Kidney (tissue), 13 donors: ENCODE measurements at regions not wholly inside any gene's neighbourhood (a gene's known extent, or its start where the extent isn't known, plus 50 kb on each side); places are given as distances from the start of the nearest gene placed in this dataset.

Experiments used
- DNase-seq, 5 donors: peaks; one replicate each; pipeline ENCODE4 v3.0.0-alpha.2; 2013 to 2020
- FAIRE-seq: peaks from 2 replicates; lab custom pipeline; 2012; peaks lifted over from hg19 to GRCh38; lab: Jason Lieb, UNC
- H3K27ac ChIP-seq, 2 donors: one replicate each; pipeline ENCODE4 v1.7.0; 2013; ENCODE audit warnings: low read depth in 2 of 2, low read length in 2 of 2, inconsistent platforms in 1 of 2
- H3K27me3 ChIP-seq: one replicate; pipeline ENCODE4 v1.7.1; 2013; ENCODE audit warnings: low read length, inconsistent platforms; ENCODE audit not compliant: control insufficient read depth, insufficient read depth
- H3K36me3 ChIP-seq, 3 donors: one replicate each; pipeline versions ENCODE4 v1.7.0 to v1.7.1; 2013; ENCODE audit warnings: low read length in 3 of 3, control low read depth in 1 of 3, inconsistent platforms in 1 of 3; ENCODE audit not compliant: insufficient read depth in 3 of 3, control insufficient read depth in 2 of 3
- H3K4me1 ChIP-seq, 3 donors: one replicate each; pipeline versions ENCODE4 v1.7.0 to v1.7.1; 2013; ENCODE audit warnings: low read length in 3 of 3, inconsistent platforms in 1 of 3, low read depth in 1 of 3; ENCODE audit not compliant: control insufficient read depth in 2 of 3, insufficient read depth in 2 of 3
- H3K4me3 ChIP-seq, 3 donors: one replicate each; pipeline versions ENCODE4 v1.7.0 to v1.8.1; 2013; ENCODE audit warnings: low read length in 3 of 3, control low read depth in 1 of 3, inconsistent platforms in 1 of 3
- H3K9ac ChIP-seq, 3 donors: one replicate each; pipeline versions ENCODE4 v1.7.0 to v1.7.1; 2013; ENCODE audit warnings: low read length in 3 of 3, control low read depth in 1 of 3, inconsistent platforms in 1 of 3
- H3K9me3 ChIP-seq, 3 donors: one replicate each; pipeline versions ENCODE4 v1.7.0 to v1.7.1; 2013; ENCODE audit warnings: low read length in 3 of 3, control low read depth in 1 of 3, inconsistent platforms in 1 of 3; ENCODE audit not compliant: control insufficient read depth in 2 of 3, insufficient read depth in 1 of 3
- intact Hi-C: fragments of 100-400 bp; cut with DNase I; formaldehyde crosslinking; loops from one replicate; pipeline ENCODE4 v1.11.1; 2022
- TF ChIP-seq, protein P1 (sequence below): IDR thresholded peaks from 3 replicates; pipeline ENCODE4 v1.5.1; 2012; ENCODE audit warnings: mild to moderate bottlenecking, moderate library complexity, borderline replicate concordance; ENCODE audit not compliant: insufficient read depth; ENCODE audit errors: extremely low read depth
- donor health status: control.
- donor health status: control.
- donor health status: control.
- donor health status: control.
- donor health status: control.
- donor health status: DM: yes; HTN: yes; CAD: no.
- donor health status: Normal renal cell carcinoma (clear cell type).

DNA sequence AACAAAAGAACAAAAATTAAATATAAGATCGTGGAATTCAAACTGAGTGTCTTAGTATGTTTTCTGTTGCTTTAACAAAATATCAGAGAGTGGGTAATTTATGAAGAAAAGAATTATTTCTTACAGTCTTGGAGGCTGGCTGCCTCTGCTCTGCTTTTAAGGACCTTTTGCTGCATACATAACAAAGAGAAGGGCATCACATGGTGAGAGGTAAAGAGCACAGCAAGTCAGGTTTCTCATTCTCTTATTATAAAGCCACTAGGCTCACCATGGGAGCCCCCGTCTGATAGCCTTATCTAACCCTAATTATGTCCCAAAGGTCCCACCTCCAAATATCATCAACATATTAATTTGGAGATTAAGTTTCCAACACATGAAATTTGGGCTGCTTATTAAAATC, 231.3 kb downstream of the SLITRK6 start:
- no peaks in the 10 kb centered on the region for H3K36me3 ChIP-seq
- H3K4me1 ChIP-seq, result no peaks in the 10 kb centered on the region
- no peaks in the 10 kb centered on the region for H3K27me3 ChIP-seq
- no peak overlapping the region for H3K9ac ChIP-seq
- no peak for FAIRE-seq
- DNase-seq, result no peak
- no peak overlapping the region for H3K4me3 ChIP-seq
- intact Hi-C loops, result no loop called here
- TF ChIP-seq, protein P1, sequence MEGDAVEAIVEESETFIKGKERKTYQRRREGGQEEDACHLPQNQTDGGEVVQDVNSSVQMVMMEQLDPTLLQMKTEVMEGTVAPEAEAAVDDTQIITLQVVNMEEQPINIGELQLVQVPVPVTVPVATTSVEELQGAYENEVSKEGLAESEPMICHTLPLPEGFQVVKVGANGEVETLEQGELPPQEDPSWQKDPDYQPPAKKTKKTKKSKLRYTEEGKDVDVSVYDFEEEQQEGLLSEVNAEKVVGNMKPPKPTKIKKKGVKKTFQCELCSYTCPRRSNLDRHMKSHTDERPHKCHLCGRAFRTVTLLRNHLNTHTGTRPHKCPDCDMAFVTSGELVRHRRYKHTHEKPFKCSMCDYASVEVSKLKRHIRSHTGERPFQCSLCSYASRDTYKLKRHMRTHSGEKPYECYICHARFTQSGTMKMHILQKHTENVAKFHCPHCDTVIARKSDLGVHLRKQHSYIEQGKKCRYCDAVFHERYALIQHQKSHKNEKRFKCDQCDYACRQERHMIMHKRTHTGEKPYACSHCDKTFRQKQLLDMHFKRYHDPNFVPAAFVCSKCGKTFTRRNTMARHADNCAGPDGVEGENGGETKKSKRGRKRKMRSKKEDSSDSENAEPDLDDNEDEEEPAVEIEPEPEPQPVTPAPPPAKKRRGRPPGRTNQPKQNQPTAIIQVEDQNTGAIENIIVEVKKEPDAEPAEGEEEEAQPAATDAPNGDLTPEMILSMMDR, result no peak
- no peaks in the 10 kb centered on the region for H3K9me3 ChIP-seq
- no peak overlapping the region for H3K27ac ChIP-seq

- no peaks in the 10 kb centered on the region for H3K36me3 ChIP-seq
- H3K27ac ChIP-seq, result no peak overlapping the region
- FAIRE-seq (no peak), DNase-seq (no peak)
- no peaks in the 10 kb centered on the region for H3K9me3 ChIP-seq
- no peaks in the 10 kb centered on the region for H3K27me3 ChIP-seq
- H3K9ac ChIP-seq, result no peak overlapping the region
- no peak overlapping the region for H3K4me3 ChIP-seq
- no peaks in the 10 kb centered on the region for H3K4me1 ChIP-seq
- TF ChIP-seq, protein P1, result no peak
- intact Hi-C loops, result no loop called here
These were observed 233.6 kb downstream of the SLITRK6 start for GRCh38 chr13:85565652-85566051.

DNA sequence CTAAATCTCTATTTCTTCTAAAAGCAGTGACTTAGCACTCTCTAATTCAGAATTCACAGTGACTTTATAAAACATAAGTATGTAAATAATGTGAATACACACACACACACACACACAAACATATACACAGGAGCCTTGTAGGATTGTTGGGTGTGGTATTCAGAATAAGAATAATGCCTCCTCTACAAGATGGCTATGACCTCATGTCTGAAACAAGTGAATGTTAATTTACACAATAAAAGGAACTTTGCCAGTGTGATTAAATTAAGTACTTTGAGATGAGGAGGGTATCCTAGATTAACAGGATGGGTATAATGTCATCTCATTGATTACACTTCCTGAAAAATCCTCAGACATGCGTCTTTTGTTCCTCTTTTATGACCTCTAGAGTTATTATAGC, 234.6 kb downstream of the SLITRK6 start:
- no peaks in the 10 kb centered on the region for H3K36me3 ChIP-seq
- H3K27me3 ChIP-seq, result no peaks in the 10 kb centered on the region
- TF ChIP-seq, protein P1, result no peak
- DNase-seq (no peak), FAIRE-seq (no peak)
- intact Hi-C loops, result no loop called here
- no peak overlapping the region for H3K27ac ChIP-seq
- no peak overlapping the region for H3K4me3 ChIP-seq
- H3K9me3 ChIP-seq, result no peaks in the 10 kb centered on the region
- no peak overlapping the region for H3K9ac ChIP-seq
- H3K4me1 ChIP-seq, result no peaks in the 10 kb centered on the region

DNA sequence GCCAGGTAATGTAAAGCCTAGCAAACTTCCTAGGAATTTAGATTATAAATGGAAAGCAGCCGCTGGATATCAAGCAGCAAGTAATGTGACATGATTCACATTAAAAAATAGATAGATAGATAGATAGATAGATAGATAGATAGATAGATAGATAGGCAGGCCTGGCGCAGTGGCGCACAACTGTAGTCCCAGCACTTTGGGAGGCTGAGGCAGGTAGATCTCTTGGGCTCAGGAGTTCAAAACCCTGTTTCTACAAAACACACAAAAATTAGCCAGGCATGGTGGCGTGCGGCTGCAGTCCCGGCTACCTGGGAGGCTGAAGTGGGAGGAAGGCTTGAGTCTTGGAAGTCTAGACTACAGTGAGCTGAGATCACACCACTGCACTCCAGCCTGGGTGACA, 236.9 kb downstream of the SLITRK6 start:
- intact Hi-C loops, result no loop called here
- DNase-seq (no peak), FAIRE-seq (no peak)
- Histone ChIP-seq H3K9ac (no peak overlapping the region), H3K4me1 (no peaks in the 10 kb centered on the region), H3K36me3 (no peaks in the 10 kb centered on the region), H3K4me3 (no peak overlapping the region), H3K27me3 (no peaks in the 10 kb centered on the region), H3K9me3 (no peaks in the 10 kb centered on the region), H3K27ac (no peak overlapping the region)
- TF ChIP-seq, protein P1, result no peak
